Duodenal mucosa (tissue), 2 donors: ENCODE measurements at regions not wholly inside any gene's neighbourhood (a gene's known extent, or its start where the extent isn't known, plus 50 kb on each side); places are given as distances from the start of the nearest gene placed in this dataset.

Experiments used
- H3K27ac ChIP-seq: one replicate; pipeline ENCODE4 v1.7.0; 2013; ENCODE audit warnings: low read depth, low read length
- H3K27me3 ChIP-seq, 2 donors: one replicate each; pipeline ENCODE4 v1.7.0; 2013; ENCODE audit warnings: low read length in 2 of 2, control low read depth in 1 of 2; ENCODE audit not compliant: insufficient read depth in 2 of 2, control insufficient read depth in 1 of 2
- H3K36me3 ChIP-seq, 2 donors: one replicate each; pipeline ENCODE4 v1.7.0; 2013; ENCODE audit warnings: low read length in 2 of 2, control low read depth in 1 of 2; ENCODE audit not compliant: insufficient read depth in 2 of 2, control insufficient read depth in 1 of 2
- H3K4me1 ChIP-seq, 2 donors: one replicate each; pipeline ENCODE4 v1.7.0; 2013; ENCODE audit warnings: low read length in 2 of 2, control low read depth in 1 of 2; ENCODE audit not compliant: insufficient read depth in 2 of 2, control insufficient read depth in 1 of 2
- H3K4me3 ChIP-seq, 2 donors: one replicate each; pipeline ENCODE4 v1.7.0; 2013; ENCODE audit warnings: low read length in 2 of 2, low read depth in 1 of 2
- H3K9ac ChIP-seq, 2 donors: one replicate each; pipeline ENCODE4 v1.7.0; 2013; ENCODE audit warnings: low read length in 2 of 2, low read depth in 1 of 2
- H3K9me3 ChIP-seq, 2 donors: one replicate each; pipeline ENCODE4 v1.7.0; 2013; ENCODE audit warnings: low read length in 2 of 2, control low read depth in 1 of 2; ENCODE audit not compliant: control insufficient read depth in 1 of 2

GRCh38 chr6:102562713-102563112 lies 1169.2 kb downstream of the GRIK2 start:
- no peaks in the 10 kb centered on the region for H3K36me3 ChIP-seq
- H3K4me3 ChIP-seq = no peak overlapping the region
- H3K4me1 ChIP-seq = no peaks in the 10 kb centered on the region
- H3K27ac ChIP-seq = no peak overlapping the region
- no peak overlapping the region for H3K9ac ChIP-seq
- no peaks in the 10 kb centered on the region for H3K9me3 ChIP-seq
- H3K27me3 ChIP-seq = no peaks in the 10 kb centered on the region

DNA sequence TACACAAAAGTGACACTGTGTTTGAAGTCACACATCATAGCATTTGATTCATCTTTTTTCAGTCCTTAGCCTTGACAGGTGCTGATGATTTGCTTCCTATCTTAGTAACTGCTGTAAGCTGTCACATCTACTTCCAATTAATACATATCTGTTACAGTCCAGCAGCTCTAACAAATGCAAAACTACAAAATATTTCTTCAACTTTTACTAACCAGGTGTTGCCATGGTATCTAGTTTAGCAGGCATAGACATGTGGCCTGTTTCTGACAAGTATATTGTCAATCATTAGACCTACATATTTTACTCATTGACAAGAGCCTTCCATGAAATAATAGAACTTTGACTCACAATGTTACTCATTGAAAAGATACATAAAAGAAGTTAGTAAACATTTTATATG lies 1159.7 kb downstream of the GRIK2 start:
- H3K36me3 ChIP-seq = no peaks in the 10 kb centered on the region
- H3K4me1 ChIP-seq = no peaks in the 10 kb centered on the region
- no peaks in the 10 kb centered on the region for H3K9me3 ChIP-seq
- H3K4me3 ChIP-seq = no peak overlapping the region
- H3K27ac ChIP-seq = no peak overlapping the region
- no peak overlapping the region for H3K9ac ChIP-seq
- no peaks in the 10 kb centered on the region for H3K27me3 ChIP-seq

GRCh38 chr6:102549221-102549874 lies 1155.8 kb downstream of the GRIK2 start:
- H3K4me3 ChIP-seq = no peak overlapping the region
- H3K36me3 ChIP-seq = no peaks in the 10 kb centered on the region
- no peak overlapping the region for H3K27ac ChIP-seq
- H3K9me3 ChIP-seq = no peaks in the 10 kb centered on the region
- no peaks in the 10 kb centered on the region for H3K27me3 ChIP-seq
- H3K9ac ChIP-seq = no peak overlapping the region
- no peaks in the 10 kb centered on the region for H3K4me1 ChIP-seq

DNA sequence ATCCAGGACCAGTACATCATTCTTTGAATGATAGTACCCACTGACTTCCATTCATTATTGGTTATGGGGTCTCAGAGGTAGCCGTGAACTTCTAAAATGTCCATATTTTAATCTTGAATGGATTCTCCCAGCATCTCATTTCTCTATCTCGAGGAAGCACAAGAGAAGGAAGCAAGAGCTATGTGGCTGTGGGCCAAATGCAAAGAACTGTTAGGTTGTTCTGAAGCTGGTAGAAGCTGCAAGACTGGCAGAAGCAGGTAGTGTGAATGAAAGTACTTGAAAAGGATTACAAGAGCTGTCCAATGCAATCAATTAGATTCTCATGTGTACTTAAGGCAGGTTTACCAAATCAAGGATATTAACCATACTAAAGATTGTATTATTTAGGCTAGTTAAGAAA lies 1131.8 kb downstream of the GRIK2 start:
- H3K4me3 ChIP-seq = no peak overlapping the region
- H3K36me3 ChIP-seq = no peaks in the 10 kb centered on the region
- no peaks in the 10 kb centered on the region for H3K4me1 ChIP-seq
- H3K9ac ChIP-seq = no peak overlapping the region
- no peak overlapping the region for H3K27ac ChIP-seq
- no peaks in the 10 kb centered on the region for H3K27me3 ChIP-seq
- peaks cover 0 to 4% of the 10 kb centered on the region in 2 donors for H3K9me3 ChIP-seq

DNA sequence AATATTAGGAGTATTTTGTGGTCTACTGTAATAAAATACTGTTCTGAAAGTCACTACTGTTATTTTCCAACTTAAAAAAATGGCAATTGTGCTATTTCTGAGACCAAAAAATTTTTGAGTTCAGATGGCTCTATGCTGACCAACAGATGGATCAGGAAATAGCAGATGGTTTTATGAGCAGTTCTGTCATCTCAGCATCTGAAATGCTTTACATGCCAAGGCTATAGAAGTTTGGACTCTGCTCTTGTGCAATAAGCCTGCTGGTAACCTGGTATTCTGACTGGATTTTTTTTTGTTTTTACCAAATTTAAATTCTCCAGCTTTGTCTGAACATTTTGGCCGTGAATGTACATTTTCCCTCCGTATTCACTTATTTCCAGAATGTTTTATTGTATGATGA lies 1127.5 kb downstream of the GRIK2 start:
- H3K36me3 ChIP-seq = no peaks in the 10 kb centered on the region
- H3K27me3 ChIP-seq = no peaks in the 10 kb centered on the region
- no peaks in the 10 kb centered on the region for H3K9me3 ChIP-seq
- no peaks in the 10 kb centered on the region for H3K4me1 ChIP-seq
- no peak overlapping the region for H3K9ac ChIP-seq
- no peak overlapping the region for H3K27ac ChIP-seq
- no peak overlapping the region for H3K4me3 ChIP-seq

- Histone ChIP-seq H3K9ac (no peak overlapping the region), H3K4me1 (no peaks in the 10 kb centered on the region), H3K27me3 (no peaks in the 10 kb centered on the region), H3K27ac (no peak overlapping the region), H3K4me3 (no peak overlapping the region), H3K9me3 (no peaks in the 10 kb centered on the region), H3K36me3 (no peaks in the 10 kb centered on the region)
These were observed 1124.0 kb downstream of the GRIK2 start for GRCh38 chr6:102517506-102517905.

GRCh38 chr6:102501615-102502014 lies 1108.1 kb downstream of the GRIK2 start:
- Histone ChIP-seq H3K9me3 (peaks cover 0 to 5% of the 10 kb centered on the region in 2 donors), H3K4me1 (no peaks in the 10 kb centered on the region), H3K9ac (no peak overlapping the region), H3K4me3 (no peak overlapping the region), H3K36me3 (no peaks in the 10 kb centered on the region), H3K27me3 (no peaks in the 10 kb centered on the region), H3K27ac (no peak overlapping the region)

- Histone ChIP-seq H3K27ac (no peak overlapping the region), H3K27me3 (no peaks in the 10 kb centered on the region), H3K36me3 (no peaks in the 10 kb centered on the region), H3K4me1 (no peaks in the 10 kb centered on the region), H3K4me3 (no peak overlapping the region), H3K9ac (no peak overlapping the region), H3K9me3 (peaks cover 0 to 12% of the 10 kb centered on the region in 2 donors)
These were observed 1101.3 kb downstream of the GRIK2 start for GRCh38 chr6:102494808-102495207.

GRCh38 chr6:102493485-102493884 lies 1100.0 kb downstream of the GRIK2 start:
- H3K27me3 ChIP-seq = no peaks in the 10 kb centered on the region
- no peaks in the 10 kb centered on the region for H3K36me3 ChIP-seq
- H3K4me1 ChIP-seq = no peaks in the 10 kb centered on the region
- no peak overlapping the region for H3K27ac ChIP-seq
- no peak overlapping the region for H3K9ac ChIP-seq
- H3K9me3 ChIP-seq = peaks cover 0 to 16% of the 10 kb centered on the region in 2 donors
- no peak overlapping the region for H3K4me3 ChIP-seq

GRCh38 chr6:102488729-102489128 lies 1095.2 kb downstream of the GRIK2 start:
- Histone ChIP-seq H3K4me3 (no peak overlapping the region), H3K4me1 (no peaks in the 10 kb centered on the region), H3K27ac (no peak overlapping the region), H3K36me3 (no peaks in the 10 kb centered on the region), H3K9ac (no peak overlapping the region), H3K27me3 (no peaks in the 10 kb centered on the region), H3K9me3 (peaks cover 0 to 5% of the 10 kb centered on the region in 2 donors)

GRCh38 chr6:102485480-102485879 lies 1092.0 kb downstream of the GRIK2 start:
- H3K9me3 ChIP-seq = peaks cover 0 to 5% of the 10 kb centered on the region in 2 donors
- H3K4me3 ChIP-seq = no peak overlapping the region
- no peaks in the 10 kb centered on the region for H3K4me1 ChIP-seq
- H3K27me3 ChIP-seq = no peaks in the 10 kb centered on the region
- no peaks in the 10 kb centered on the region for H3K36me3 ChIP-seq
- H3K27ac ChIP-seq = no peak overlapping the region
- no peak overlapping the region for H3K9ac ChIP-seq
